Stimulated activated naive CD4-positive, alpha-beta T cell treated with Interleukin-2 at 50 U/mL for 16 hours (primary cell): ENCODE measurements at regions not wholly inside any gene's neighbourhood (a gene's known extent, or its start where the extent isn't known, plus 50 kb on each side); places are given as distances from the start of the nearest gene placed in this dataset.
"Not testable (repeated sequence)": the region's sequence is repeated elsewhere in the genome, so short reads cannot be mapped to it uniquely, and the experiment has no call there.

Experiments used
- DNase-seq: peaks from one replicate; lab custom pipeline; 2025; lab: John Stamatoyannopoulos, UW

DNA sequence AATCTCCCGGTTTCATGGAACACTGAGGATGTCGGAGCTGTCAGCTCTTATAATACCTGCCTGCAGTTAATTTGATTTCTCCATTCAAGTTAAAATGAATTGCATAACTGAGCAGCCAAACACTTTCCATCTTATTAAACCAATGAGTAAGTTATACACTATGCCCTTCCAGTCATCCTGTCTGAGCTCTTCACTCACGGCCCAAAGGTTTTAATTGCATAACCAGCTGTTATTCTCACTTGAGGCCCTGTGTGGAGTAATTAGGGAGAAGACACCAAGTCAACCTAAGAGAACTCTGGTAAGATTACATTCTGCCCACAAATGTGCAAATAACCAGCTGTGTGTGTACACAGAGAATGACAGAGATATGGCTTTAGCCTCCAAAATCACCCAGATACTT, 303.5 kb downstream of the TBC1D4 start:
- no peak for DNase-seq

- no peak for DNase-seq
These were observed 306.4 kb downstream of the TBC1D4 start for GRCh38 chr13:75175575-75175974.

GRCh38 chr13:75175097-75175496, 306.9 kb downstream of the TBC1D4 start:
- not testable (repeated sequence) for DNase-seq

- no peak for DNase-seq
These were observed 307.5 kb downstream of the TBC1D4 start for GRCh38 chr13:75174481-75174880.

- DNase-seq, result no peak
These were observed 308.3 kb downstream of the TBC1D4 start for GRCh38 chr13:75173457-75174356.

GRCh38 chr13:75170311-75170710, 311.7 kb downstream of the TBC1D4 start:
- no peak for DNase-seq

DNA sequence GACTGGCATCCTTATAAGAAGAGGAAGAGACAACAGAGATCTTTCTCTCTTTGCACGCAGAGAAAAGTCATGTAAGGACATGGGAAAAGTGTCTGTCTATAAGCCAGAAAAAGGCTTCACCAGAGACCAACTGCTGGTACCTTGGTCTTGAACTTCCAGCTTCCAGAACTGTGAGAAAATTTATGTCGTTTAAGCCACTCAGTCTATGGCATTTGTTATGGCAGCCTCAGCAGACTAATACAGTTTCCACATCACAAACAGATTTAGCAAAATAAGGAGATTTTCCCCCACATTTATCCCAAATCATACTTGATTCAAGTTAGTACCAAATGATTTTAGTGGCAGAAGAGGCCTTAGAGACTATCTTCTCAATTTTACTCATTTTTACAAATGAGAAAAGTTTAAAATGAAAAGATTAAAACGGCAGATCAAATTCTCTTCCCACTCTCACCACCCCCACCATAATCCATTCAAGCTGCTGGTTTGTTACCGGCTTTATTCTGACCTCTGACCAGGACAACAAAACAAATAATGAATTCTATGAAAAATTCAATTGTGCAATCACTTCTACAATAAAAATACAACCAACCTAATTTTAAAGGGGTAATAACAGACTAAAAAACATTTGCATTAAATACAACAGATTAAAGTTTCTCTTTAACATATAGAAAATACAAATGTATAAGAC, 316.3 kb downstream of the TBC1D4 start:
- no peak for DNase-seq

DNA sequence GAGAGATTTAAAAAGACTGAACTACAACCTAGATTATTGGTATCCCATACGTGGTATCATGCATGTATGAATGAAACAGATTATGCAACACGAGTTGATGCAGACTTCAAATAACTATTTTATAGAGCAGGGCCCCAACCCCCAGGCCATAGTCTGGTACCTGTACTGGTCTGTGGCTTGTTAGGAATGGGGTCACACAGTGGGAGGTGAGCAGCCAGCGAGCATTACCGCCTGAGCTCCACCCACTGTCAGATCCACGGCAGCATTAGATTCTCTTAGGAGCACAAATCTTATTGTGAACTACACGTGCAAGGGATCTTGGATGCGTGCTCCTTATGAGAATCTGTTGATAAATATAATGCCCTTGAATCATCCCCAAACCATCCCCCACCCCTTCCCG, 320.2 kb downstream of the TBC1D4 start:
- DNase-seq, result no peak

GRCh38 chr13:75160984-75161383, 321.0 kb downstream of the TBC1D4 start:
- DNase-seq, result no peak

DNA sequence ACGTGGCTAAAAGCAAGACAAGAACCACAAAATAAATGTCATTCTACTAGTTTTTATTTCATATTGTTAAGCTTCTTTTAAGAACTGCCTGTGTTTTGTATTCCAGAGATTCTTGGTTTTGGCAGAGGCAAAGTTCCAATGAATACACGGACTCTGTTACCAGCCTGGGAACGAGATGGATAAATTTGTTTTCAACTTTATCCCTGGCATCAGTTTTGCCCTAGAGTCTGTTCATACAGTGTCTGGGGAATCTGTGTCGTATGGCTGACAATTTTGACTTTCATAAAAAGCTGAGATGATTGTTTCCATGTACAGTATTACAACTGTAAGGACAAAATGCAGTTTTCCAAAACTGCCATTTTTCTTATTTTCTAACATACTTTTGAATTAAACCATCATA, 327.6 kb downstream of the TBC1D4 start:
- DNase-seq, result no peak

DNA sequence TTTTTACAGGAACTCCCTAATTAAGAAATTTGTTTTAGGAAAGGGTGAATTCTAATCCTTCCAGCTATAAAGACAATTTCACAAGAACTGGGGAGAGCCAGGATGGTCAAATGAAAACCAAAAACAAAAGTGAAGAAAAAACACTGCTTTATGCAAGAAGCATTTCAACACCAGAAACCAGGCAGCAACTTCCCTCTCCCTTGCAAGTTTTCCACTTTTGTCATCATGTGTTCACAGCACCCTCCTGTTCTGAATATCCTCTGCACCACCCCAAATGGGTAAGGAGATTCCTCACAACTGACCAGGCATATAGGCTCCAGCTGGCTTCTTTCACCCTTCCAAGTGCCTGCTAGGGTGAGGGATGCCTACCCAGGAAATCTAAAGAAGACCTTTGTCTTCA, 328.1 kb downstream of the TBC1D4 start:
- no peak for DNase-seq

DNA sequence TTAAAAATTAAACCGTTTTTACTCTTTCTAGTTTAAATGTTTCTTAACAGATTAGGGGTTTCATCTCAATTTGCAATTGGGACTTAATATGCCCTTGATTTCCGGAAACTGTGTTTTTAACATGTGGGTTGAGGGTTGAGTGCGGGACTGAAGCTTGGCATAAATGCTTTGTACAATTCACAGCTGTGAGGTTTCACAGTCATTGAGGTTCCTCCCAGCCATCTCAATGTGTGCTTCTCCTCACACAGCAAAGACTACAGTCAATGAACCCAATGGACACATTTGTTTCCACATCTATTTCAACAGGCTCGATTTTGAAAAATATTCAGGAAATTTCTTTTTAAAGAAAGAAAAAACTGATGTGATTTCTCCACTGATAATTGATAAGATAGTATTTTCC, 328.6 kb downstream of the TBC1D4 start:
- no peak for DNase-seq

- DNase-seq, result no peak
These were observed 330.8 kb downstream of the TBC1D4 start for GRCh38 chr13:75151081-75151643.

DNA sequence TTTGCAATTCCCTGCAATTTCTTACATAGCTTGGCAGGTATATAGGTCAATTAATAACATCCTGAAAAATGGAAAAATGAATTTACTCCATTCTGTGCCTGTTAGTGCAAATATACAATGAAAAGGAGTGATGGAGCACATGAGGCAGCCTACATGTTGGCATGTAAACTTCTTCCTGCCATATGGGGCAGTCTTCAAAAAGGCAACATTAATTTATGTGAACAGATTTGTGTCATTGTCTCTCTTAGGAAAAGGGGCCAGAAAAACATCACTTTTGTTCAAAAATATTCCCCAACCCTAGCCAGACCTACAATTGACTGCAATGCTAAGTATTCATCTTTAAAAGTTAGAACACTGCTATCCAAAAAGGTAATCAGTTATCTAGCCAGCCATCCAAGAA, 332.2 kb downstream of the TBC1D4 start:
- no peak for DNase-seq

- no peak for DNase-seq
These were observed 334.0 kb downstream of the TBC1D4 start for GRCh38 chr13:75147946-75148345.

DNA sequence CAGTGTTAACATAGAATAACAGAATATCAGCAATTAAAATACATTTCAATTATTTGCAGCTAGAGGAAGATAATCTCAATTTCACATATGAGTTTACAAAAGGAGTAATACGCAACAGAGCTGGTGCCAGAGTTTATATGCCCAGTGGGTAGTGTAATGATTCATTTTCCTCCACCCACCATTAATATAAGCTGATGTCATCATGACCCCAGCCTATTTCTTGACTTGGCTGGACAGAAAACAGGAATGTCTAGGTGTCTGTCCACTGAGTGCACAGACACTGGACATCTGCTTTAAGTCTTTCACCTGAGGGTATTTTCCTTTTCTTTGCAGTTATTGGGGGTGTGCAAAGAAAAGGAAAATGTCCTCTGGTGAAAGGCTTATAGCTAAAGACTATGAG, 335.5 kb downstream of the TBC1D4 start:
- no peak for DNase-seq

DNA sequence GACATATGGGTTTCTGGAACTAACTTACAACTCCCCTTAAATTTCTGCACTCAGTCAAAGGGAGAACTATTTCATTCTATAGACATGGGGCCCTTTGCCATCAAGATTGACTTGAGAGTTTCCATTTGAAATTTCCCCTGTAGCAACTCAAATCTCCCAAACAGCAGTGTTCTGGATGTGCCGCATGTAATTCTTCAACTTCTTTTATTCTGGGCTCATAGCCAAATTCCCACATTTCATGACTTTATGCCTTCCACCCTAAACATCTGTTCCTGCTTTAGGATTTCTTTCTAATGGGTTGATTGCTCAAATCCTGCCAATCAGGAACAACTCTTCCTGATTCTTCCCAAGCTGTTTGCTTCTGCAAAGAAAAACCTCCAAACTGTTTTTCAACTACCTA, 336.0 kb downstream of the TBC1D4 start:
- DNase-seq, result no peak

DNA sequence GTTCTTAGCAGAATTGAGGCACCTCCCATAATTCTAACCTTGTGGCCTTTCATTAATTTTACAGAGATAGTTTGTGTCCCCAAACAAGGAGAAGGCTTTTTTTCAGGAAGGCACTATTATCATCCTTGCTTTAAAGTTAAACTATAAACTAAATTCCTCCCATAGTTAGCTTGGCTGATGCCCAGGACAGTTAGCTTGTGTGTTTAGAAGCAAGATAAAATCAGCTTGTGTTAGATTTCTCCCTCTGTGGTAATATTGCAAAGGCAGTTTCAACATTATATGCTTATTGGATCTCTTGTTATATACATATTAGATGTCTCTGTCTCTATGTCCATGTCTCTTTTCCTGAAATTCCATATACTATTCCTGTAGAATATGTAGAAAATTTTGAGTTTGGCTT, 342.7 kb downstream of the TBC1D4 start:
- DNase-seq, result no peak

GRCh38 chr13:75137911-75138571, 343.9 kb downstream of the TBC1D4 start:
- DNase-seq, result no peak

GRCh38 chr13:75136151-75136550, 345.8 kb downstream of the TBC1D4 start:
- DNase-seq, result no peak

DNA sequence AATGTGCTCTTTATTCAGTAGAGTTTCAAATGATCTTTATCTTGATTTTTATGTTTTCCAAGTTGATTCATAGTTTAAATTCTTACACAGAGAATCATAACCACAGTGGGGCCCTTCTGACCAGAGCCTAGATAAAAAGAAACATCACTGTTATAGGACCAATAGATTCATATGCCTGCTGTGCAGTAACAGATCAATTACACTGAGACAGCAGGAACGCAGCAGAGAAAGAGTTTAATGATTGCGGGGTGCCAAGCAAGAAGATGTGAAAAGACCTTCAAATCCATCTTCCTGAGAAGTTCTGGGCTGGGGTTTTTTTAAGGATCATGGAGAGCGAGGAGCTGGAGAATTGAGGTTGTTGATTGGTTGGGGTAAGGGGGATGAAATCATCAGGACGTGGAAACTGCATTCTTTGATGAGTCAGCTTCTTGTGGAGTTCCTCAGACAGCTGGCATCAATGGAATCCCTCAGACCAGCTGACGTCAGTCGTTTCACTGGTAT, 346.6 kb downstream of the TBC1D4 start:
- DNase-seq, result no peak
